ENCODE measurements at regions not wholly inside any gene's neighbourhood (a gene's known extent, or its start where the extent isn't known, plus 50 kb on each side); places are given as distances from the start of the nearest gene placed in this dataset.

DNA sequence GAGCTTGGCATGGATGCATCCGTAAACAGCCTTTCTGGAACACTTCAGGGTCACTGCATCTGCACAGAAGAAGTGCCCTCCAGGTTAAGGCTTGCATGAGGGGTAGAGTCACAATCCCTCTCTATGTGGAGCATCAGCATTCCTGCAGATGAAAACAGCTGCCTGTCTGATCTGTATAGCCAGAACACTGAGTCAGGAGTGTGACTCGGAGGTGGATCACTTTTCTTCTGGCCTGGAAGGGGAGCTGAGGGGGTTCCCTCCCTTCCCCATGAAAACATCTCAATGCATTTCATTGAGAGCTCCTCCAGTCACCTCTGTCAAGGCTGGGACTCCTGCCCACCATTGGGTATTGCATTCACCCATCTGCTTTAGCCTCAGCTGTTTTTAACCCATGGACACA lies 72.5 kb upstream of the SERPINE2 start:
- Mint-ChIP-seq H3K27me3 (ENCODE audit: low read depth) (peaks cover 7% of the 10 kb centered on the region), H3K4me3 (no peak overlapping the region), H3K27ac (no peak overlapping the region), H3K9me3 (peaks cover 29% of the 10 kb centered on the region), H3K36me3 (no peaks in the 10 kb centered on the region), H3K4me1 (no peaks in the 10 kb centered on the region)
- no peak for DNase-seq (ENCODE audit: low spot score in 2 of 2, unreplicated experiment in 2 of 2)
- TF ChIP-seq, protein P1, sequence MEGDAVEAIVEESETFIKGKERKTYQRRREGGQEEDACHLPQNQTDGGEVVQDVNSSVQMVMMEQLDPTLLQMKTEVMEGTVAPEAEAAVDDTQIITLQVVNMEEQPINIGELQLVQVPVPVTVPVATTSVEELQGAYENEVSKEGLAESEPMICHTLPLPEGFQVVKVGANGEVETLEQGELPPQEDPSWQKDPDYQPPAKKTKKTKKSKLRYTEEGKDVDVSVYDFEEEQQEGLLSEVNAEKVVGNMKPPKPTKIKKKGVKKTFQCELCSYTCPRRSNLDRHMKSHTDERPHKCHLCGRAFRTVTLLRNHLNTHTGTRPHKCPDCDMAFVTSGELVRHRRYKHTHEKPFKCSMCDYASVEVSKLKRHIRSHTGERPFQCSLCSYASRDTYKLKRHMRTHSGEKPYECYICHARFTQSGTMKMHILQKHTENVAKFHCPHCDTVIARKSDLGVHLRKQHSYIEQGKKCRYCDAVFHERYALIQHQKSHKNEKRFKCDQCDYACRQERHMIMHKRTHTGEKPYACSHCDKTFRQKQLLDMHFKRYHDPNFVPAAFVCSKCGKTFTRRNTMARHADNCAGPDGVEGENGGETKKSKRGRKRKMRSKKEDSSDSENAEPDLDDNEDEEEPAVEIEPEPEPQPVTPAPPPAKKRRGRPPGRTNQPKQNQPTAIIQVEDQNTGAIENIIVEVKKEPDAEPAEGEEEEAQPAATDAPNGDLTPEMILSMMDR (IDR thresholded peaks at IDR 0.05; ENCODE audit: unreplicated experiment), result no peak

DNA sequence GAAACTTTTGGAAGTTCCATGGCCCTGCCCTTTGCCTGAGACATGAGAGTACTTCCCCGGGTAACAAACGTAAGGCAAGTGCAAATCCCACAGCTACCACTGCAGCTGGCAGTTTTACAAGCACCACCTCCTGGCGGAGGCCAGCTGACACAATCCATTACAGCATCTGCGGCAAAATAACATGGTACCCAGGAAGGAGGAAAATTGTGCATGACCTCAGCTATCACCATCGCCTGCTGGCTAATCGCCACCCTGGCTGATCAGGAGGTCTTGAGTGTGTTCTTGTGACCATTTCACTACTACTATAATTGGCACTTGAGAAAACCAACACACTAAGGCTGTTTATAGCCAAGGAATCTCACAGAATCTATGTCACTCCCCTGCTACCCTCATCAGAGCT lies 71.7 kb upstream of the SERPINE2 start:
- H3K27me3 Mint-ChIP-seq (ENCODE audit: low read depth), result peaks cover 7% of the 10 kb centered on the region
- H3K4me3 Mint-ChIP-seq, result no peak overlapping the region
- peaks cover 24% of the 10 kb centered on the region for H3K9me3 Mint-ChIP-seq
- no peaks in the 10 kb centered on the region for H3K36me3 Mint-ChIP-seq
- TF ChIP-seq, protein P1 (IDR thresholded peaks at IDR 0.05; ENCODE audit: unreplicated experiment), result no peak
- H3K27ac Mint-ChIP-seq, result no peak overlapping the region
- no peaks in the 10 kb centered on the region for H3K4me1 Mint-ChIP-seq
- DNase-seq (ENCODE audit: low spot score in 2 of 2, unreplicated experiment in 2 of 2), result no peak

DNA sequence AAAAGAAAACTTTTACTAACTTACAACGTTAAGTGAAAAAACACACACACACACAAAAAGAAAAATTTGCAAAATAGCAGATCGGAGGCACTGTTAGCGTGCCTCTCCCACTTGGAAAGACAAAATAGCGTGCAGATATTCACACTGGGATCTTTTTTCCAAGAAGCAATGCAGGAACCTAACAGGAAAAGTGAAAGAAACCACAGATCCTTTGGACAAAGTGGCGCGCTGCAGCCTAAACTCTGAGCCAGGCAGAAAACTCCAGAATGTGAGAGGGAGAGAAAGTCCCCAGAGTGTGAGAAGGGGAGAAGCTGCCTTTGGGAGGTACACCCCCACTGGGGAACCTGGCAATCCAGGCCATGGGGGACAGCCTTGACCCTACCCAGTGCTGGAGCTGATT lies 70.7 kb upstream of the SERPINE2 start:
- Mint-ChIP-seq H3K4me1 (no peaks in the 10 kb centered on the region), H3K9me3 (peaks cover 13% of the 10 kb centered on the region), H3K27ac (no peak overlapping the region), H3K27me3 (ENCODE audit: low read depth) (peaks cover 5% of the 10 kb centered on the region), H3K36me3 (no peaks in the 10 kb centered on the region), H3K4me3 (no peak overlapping the region)
- TF ChIP-seq, protein P1 (IDR thresholded peaks at IDR 0.05; ENCODE audit: unreplicated experiment), result no peak
- DNase-seq (ENCODE audit: low spot score in 2 of 2, unreplicated experiment in 2 of 2), result no peak

DNA sequence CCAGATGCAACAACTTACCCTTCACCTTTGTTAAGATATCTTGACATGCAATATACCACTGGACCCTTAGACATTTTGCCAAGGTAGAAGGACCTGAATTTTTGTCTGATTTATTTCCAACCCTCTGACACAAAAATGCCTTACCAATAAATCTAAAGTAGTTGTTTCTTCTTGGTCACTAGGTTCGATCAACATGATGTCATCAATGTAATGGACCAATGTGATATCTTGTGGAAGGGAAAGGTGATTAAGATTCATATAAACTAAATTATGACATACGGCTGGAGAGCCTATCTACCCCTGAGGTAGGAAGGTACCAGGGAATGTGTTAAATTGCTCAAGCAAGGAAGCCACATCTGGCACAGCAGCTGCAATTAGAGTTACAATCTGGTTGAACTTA lies 67.7 kb upstream of the SERPINE2 start:
- DNase-seq (ENCODE audit: low spot score in 2 of 2, unreplicated experiment in 2 of 2), result no peak
- no peaks in the 10 kb centered on the region for H3K9me3 Mint-ChIP-seq
- no peaks in the 10 kb centered on the region for H3K36me3 Mint-ChIP-seq
- peaks cover 2% of the 10 kb centered on the region for H3K27me3 Mint-ChIP-seq (ENCODE audit: low read depth)
- no peak overlapping the region for H3K4me3 Mint-ChIP-seq
- H3K27ac Mint-ChIP-seq, result no peak overlapping the region
- TF ChIP-seq, protein P1 (IDR thresholded peaks at IDR 0.05; ENCODE audit: unreplicated experiment), result no peak
- H3K4me1 Mint-ChIP-seq, result no peaks in the 10 kb centered on the region

DNA sequence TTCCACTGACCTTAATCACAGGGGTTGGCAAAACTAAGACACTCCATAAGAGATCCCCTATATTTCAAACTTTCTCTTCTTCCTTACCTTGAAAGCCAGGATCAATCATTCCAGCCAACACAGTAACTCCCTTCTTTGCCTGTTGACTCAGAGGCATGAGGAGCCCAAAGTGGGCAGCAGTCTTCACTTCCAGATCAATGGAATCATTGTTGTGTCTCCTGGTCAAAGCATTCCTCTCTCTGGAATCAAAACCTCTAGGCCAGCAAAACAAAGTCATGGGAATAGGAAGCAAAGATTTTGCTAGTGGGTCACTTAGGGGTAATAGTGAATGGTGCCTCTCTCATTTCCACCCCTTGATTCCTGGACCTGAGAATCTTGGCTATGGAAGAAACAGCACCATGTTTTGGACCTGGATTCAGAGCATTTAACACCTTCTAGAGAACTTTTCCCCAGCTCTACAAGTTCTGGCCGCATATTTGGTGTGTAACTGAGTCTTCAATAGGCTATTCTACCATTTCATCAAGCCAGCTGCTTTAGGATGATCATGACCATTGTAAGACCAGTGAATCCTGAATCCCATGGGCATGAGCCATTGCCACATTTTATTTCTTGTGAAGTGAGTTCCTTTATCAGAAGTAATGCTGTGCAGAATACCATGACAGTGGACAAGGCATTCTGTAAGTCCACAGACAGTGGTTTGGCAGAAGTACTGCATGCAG lies 65.7 kb upstream of the SERPINE2 start:
- Mint-ChIP-seq H3K4me3 (no peak overlapping the region), H3K9me3 (no peaks in the 10 kb centered on the region), H3K27ac (no peak overlapping the region), H3K27me3 (ENCODE audit: low read depth) (peaks cover 3% of the 10 kb centered on the region), H3K36me3 (no peaks in the 10 kb centered on the region), H3K4me1 (no peaks in the 10 kb centered on the region)
- TF ChIP-seq, protein P1 (IDR thresholded peaks at IDR 0.05; ENCODE audit: unreplicated experiment), result no peak
- DNase-seq (ENCODE audit: low spot score in 2 of 2, unreplicated experiment in 2 of 2), result no peak
